NCI-H2107 (cell line): ENCODE measurements at regions not wholly inside any gene's neighbourhood (a gene's known extent, or its start where the extent isn't known, plus 50 kb on each side); places are given as distances from the start of the nearest gene placed in this dataset.
"Not testable (repeated sequence)": the region's sequence is repeated elsewhere in the genome, so short reads cannot be mapped to it uniquely, and the experiment has no call there.

Source experiments
- DNase-seq: peaks from one replicate; lab custom pipeline; 2025; lab: John Stamatoyannopoulos, UW

GRCh38 chr14:86203843-86204242 lies 673.9 kb downstream of the FLRT2 start:
- no peak for DNase-seq

- DNase-seq = no peak
Observed at GRCh38 chr14:86196471-86196870, 666.5 kb downstream of the FLRT2 start.

- DNase-seq = no peak
Observed at GRCh38 chr14:86193756-86194155, 663.8 kb downstream of the FLRT2 start.

- DNase-seq = no peak
Observed at GRCh38 chr14:86179980-86180379, 650.0 kb downstream of the FLRT2 start.

GRCh38 chr14:86168371-86168770 lies 638.4 kb downstream of the FLRT2 start:
- DNase-seq = no peak

GRCh38 chr14:86166541-86166940 lies 636.6 kb downstream of the FLRT2 start:
- no peak for DNase-seq

GRCh38 chr14:86153480-86153879 lies 623.5 kb downstream of the FLRT2 start:
- DNase-seq = no peak

- DNase-seq = no peak
Observed at GRCh38 chr14:86143248-86143647, 613.3 kb downstream of the FLRT2 start.

GRCh38 chr14:86141966-86142365 lies 612.0 kb downstream of the FLRT2 start:
- no peak for DNase-seq

GRCh38 chr14:86129426-86129825 lies 599.5 kb downstream of the FLRT2 start:
- no peak for DNase-seq

GRCh38 chr14:86124328-86124727 lies 594.4 kb downstream of the FLRT2 start:
- no peak for DNase-seq

GRCh38 chr14:86115972-86116371 lies 586.0 kb downstream of the FLRT2 start:
- DNase-seq = no peak

- DNase-seq = not testable (repeated sequence)
Observed at GRCh38 chr14:86110871-86111270, 580.9 kb downstream of the FLRT2 start.

GRCh38 chr14:86104691-86105265 lies 574.8 kb downstream of the FLRT2 start:
- no peak for DNase-seq

- no peak for DNase-seq
Observed at GRCh38 chr14:86094512-86094911, 564.6 kb downstream of the FLRT2 start.

GRCh38 chr14:86091811-86092210 lies 561.9 kb downstream of the FLRT2 start:
- DNase-seq = no peak

GRCh38 chr14:86088156-86088555 lies 558.2 kb downstream of the FLRT2 start:
- DNase-seq = no peak

- peak; percentile 32 for DNase-seq
Observed at GRCh38 chr14:86087377-86087776, 557.4 kb downstream of the FLRT2 start.

GRCh38 chr14:86086962-86087361 lies 557.0 kb downstream of the FLRT2 start:
- DNase-seq = no peak

GRCh38 chr14:86084097-86084496 lies 554.2 kb downstream of the FLRT2 start:
- no peak for DNase-seq

- no peak for DNase-seq
Observed at GRCh38 chr14:86083616-86084015, 553.7 kb downstream of the FLRT2 start.

GRCh38 chr14:86072116-86072894 lies 542.4 kb downstream of the FLRT2 start:
- no peak for DNase-seq

- DNase-seq = no peak
Observed at GRCh38 chr14:86066651-86067050, 536.7 kb downstream of the FLRT2 start.

GRCh38 chr14:86065407-86065806 lies 535.5 kb downstream of the FLRT2 start:
- no peak for DNase-seq
